H54 (cell line): ENCODE measurements at regions not wholly inside any gene's neighbourhood (a gene's known extent, or its start where the extent isn't known, plus 50 kb on each side); places are given as distances from the start of the nearest gene placed in this dataset.
"Not testable (repeated sequence)": the region's sequence is repeated elsewhere in the genome, so short reads cannot be mapped to it uniquely, and the experiment has no call there.

Experiments used
- DNase-seq: peaks from one replicate; pipeline ENCODE4 v3.0.0; 2011; ENCODE audit warnings: low spot score, mixed read lengths; ENCODE audit not compliant: insufficient read length
- FAIRE-seq: peaks from 3 replicates; lab custom pipeline; 2011; peaks lifted over from hg19 to GRCh38; lab: Jason Lieb, UNC
- POLR2A ChIP-seq: IDR thresholded peaks from 2 replicates; pipeline ENCODE4 v1.6.1; 2011; ENCODE audit warnings: low read depth, mild to moderate bottlenecking, low read length

DNA sequence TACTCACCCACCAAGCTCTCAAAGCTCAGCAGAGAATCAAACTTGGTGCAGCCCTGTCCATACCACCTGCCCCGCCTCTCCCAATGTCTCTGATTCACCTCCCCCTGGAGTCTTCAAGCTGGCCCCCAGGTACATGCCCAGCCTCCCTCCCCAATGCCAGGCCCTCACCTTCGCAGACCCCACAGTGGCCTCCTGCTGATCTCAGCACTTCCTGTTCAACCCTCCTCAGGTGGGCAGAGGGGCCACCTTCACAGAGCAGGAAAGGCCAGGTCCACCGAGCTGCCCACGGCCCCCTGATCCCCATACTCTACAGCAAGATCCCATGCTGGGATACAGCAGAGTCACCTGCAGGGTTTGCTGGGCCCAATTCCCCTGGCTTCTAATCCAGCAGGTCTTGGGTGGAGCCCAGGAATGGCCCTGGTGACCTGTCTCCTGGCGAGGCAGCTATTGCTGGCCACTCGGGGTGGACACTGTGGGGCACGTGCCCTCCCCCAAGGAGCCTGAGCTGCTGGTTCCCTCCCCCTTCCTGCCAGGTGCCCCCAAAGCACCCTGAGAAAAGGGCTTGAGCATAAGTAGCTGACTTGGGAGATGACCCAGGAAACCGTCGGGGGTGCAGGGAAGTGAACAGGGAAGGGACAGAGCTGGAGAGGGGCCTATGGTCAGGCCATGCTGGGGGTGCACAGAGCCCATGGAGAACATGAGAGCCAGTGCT lies 150.7 kb downstream of the BRD1 start:
- FAIRE-seq (no peak), DNase-seq (no peak)
- TF ChIP-seq POLR2A: no peak

DNA sequence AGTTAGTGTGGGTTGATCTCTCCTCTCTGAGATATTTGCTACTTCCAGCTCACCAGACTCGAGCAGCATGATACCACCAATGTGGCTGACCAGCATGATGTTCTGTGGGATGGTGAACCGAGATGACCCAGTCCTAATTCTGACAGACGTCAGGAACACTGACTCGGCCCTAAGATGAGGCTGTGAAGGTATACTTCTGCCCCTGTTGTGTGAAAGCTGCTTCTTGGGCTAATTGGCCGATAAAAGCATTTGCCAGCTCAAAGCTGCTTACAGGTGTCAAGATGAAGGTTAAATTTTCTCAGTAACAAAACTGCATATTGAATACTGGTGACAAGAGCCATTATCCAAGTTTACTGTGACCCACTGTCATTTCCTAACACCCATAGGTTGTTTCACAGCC lies 151.4 kb downstream of the BRD1 start:
- no peak for FAIRE-seq
- no peak for TF ChIP-seq POLR2A
- DNase-seq: no peak

DNA sequence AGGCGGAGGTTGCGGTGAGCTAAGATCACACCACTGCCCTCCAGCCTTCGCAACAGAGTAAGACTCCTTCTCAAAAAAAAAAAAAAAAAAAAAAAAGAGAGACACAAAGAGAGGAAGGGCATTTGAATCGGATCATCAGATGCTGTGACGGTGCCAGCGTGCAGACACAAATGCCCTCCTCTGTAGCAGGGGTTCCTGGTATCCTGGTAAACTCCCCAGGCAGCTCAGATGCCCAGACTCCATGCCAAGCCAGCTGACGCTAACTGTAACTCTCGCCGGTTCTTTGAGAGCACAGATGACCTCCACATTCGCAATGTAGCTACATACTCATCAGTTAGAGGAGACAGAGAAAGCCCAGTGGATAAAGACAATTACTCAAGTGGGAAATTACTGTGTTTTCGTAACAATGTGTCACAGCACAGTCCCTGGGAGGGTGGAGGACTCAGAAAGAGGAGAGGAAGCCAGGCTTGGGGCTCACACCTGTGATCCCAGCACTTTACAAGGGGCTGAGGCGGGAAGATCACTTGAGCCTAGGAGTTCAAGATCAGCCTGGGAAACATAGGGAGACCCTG lies 153.1 kb downstream of the BRD1 start:
- no peak for FAIRE-seq
- no peak for TF ChIP-seq POLR2A
- no peak for DNase-seq

DNA sequence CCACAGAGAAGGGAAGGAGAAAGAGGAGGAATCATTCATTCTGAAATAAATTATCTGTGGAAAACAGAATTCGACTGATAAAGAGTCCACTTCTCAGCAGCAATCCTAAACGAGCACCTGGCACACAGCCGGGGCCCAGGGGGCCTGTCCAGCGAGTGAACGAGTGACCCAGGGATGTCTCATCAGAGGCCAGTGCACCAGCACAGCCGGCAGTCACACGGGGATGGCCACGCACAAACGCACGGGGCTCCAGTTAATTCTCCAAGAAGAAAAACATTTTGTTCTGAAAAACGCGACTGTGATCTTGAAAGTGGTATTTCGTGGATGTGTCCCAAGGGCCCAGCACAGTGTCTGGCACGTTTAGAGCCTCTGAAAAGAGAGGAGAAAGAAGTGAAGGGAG lies 154.6 kb downstream of the BRD1 start:
- no peak for TF ChIP-seq POLR2A
- FAIRE-seq (no peak), DNase-seq (no peak)

DNA sequence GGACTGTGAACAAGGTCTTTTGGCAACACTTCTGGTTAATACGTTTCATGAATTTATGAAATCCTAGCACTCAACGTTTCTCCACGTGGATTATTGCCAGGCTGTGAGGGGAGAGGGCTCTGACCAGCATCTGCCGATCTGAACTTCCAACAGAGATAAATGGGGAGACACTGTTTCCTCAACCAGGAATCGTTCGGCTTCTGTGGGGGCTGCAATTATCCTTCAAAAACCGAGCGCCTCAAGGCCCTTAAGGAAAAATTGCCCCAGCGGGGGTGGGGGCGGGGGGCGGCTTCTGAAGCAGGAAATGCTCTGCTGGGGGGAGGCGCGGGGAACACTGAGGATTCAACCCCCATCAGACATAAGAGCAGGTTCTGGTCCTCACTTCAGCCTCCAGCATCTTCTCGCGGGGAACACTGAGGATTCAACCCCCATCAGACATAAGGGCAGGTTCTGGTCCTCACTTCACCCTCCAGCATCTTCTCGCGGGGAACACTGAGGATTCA lies 155.6 kb downstream of the BRD1 start:
- no peak for DNase-seq
- no peak for TF ChIP-seq POLR2A
- FAIRE-seq: no peak

DNA sequence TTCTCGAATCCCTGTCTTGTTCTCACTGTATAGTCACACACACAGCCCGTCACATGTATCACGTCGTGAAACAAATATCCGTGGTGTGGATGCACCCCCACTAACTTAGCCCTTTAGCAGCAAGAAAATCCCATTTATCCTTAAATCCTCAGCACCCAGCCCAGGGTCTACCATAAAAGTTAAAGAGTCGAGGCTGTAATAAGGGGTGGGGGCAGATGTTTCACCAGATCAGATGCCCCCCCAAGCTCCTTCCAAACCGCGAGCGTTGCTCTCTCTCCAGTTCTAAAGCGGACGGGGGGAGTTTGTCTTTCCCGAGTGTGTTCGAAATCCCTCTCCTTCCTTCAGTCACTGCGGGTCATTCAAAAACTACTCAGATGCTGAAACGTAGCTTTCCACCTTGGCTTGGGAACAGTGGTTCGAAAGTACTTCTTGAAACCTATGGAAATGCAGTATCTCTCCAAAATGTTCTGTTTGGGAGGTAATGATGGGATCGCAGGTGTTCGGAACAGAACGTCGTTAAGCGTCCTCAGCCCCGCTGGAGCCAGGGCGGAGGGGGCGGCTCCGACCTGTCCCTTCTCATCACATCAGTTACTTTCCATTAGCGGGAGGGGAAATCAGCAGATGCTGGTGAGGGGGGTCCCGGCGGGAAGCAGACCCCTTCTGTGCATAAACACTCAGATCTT lies 156.2 kb downstream of the BRD1 start:
- DNase-seq (no peak), FAIRE-seq (no peak)
- TF ChIP-seq POLR2A: no peak

DNA sequence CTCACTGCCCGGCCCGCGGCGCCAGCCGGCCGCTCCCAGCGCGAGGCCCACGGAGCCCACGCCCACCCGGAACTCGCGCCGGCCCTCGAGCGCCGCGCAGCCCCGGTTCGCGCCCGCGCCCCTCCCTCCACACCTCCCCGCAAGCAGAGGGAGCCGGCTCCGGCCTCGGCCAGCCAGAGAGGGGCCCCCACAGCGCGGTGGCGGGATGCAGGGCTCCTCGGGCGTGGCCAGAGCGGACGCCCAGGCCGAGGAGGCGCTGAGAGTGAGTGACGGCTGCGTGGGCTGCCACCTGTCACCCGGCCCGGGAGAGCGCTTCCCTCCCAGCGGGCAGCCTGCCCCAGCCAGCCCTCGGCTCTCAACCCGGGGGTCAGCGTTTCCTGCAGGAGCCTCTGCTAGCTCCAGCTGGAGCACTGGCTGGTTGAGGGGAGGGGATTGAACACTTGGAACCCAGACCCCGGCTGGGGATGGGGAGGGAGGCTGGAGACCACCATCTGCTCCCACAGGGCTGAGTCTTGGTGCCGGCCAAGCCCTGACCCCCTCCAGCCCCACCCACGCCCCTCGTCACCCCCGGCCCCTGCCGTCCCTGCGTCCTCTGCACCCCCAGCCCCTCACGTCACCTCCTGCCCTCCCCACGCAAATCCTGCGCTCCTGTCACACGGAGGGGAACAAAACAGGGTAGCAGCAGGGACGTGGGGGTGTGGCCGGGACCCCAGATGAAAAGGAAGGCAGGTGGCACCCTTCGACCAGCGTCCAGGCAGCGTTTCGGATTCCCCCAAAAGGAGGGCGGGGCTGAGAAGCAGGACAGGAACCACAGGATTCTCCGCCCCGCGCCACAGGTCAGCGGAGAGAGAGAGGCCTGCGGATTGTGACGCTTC lies 157.0 kb downstream of the BRD1 start:
- no peak for TF ChIP-seq POLR2A
- no peak for DNase-seq
- no peak for FAIRE-seq

DNA sequence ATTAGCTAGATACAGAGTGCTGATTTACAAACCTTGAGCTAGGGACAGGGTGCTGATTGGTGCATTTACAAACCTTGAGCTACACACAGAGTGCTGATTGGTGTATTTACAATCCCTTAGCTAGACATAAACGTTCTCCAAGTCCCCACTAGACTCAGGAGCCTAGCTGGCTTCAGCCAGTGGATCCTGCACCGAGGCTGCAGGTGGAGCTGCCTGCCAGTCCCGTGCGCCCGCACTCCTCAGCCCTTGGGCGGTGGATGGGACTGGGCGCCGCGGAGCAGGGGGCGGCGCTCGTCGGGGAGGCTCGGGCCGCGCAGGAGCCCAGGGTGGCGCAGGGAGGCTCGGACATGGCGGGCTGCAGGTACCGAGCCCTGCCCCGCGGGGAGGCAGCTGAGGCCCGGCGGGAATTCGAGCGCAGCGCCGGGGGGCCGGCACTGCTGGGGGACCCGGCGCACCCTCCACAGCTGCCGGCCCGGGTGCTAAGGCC lies 157.7 kb downstream of the BRD1 start:
- not testable (repeated sequence) for FAIRE-seq, DNase-seq

DNA sequence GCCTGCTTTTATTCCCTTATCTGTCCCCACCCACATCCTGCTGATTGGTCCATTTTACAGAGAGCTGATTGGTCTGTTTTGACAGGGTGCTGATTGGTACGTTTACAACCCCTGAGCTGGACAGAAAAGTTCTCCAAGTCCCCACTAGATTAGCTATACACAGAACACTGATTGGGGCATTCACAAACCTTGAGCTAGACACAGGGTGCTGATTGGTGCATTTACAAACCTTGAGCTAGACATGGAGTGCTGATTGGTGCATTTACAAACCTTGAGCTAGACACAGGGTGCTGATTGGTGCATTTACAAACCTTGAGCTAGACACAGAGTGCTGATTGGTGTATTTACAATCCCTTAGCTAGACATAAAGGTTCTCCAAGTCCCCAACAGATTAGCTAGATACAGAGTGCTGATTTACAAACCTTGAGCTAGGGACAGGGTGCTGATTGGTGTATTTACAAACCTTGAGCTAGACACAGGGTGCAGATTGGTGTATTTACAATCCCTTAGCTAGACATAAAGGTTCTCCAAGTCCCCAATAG lies 158.2 kb downstream of the BRD1 start:
- not testable (repeated sequence) for DNase-seq, FAIRE-seq

DNA sequence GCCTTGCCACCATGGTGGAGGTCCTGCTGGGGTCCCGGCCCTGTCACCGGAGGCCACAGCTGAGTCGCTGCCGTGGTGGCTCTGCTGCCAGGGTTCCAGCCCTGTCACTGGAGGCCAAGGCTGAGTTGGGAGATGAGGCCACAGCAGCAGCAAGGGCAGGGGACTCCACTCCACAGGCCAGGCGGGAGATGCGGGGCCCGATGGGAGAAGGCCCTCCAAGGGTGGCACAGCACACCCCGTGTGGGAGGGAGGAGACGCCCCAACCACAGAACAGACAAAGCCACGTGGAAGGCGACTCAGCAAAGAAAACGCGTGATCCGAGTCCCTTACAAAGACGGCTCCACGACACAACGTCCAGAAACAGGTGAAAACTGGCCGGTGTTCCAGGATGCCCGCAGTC lies 159.3 kb downstream of the BRD1 start:
- no peak for DNase-seq
- no peak for FAIRE-seq
- no peak for TF ChIP-seq POLR2A

DNA sequence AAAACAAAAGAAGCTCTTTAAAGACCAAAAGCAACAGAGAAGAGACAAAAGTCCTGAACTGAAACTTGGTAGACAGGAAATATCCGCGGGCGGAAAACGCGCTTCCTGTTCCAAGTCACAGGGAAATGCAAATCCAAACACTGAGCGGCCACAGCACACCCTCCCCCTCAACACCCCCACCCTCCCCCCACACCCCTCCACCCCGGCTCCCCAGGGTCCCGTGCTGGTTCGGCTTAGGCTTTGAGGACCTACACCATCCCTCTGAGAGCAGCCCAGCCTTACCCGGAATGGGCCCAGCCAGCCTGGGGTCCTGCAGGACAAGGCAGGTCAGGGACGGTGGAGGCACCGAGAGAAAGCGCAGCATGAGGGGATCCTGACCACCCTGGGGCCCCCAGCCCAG lies 160.4 kb downstream of the BRD1 start:
- TF ChIP-seq POLR2A: no peak
- FAIRE-seq (no peak), DNase-seq (no peak)

DNA sequence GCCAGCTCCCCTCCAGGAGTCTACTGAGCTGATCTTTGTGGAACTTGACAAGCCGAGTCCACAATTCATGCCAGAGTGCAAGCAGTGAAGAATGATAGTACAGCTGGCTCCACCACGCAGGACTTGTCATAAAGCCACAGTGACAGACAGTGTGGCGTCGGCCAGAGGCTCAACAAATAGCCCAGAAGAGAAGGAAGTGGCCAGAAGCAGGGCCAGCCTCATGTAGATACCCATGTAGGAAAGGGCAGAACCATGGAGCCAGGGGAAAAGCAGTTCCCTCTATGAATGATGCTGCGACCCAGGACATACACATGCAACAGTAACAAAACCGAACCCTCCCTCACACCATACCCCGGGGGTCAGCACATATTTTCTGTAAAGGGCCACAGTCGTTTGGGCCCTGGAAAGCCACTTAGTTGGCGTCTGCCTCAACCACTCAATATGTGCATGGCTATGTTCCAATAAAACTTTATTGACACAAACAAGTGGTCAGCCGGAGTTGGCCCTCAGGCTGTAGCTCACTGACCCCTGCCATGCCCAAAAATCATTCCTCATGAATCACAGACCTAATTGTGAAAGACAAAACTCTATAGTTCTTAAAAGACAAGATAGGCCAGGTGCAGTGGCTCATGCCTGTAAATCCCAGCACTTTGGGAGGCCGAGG lies 161.4 kb downstream of the BRD1 start:
- TF ChIP-seq POLR2A: no peak
- no peak for DNase-seq
- no peak for FAIRE-seq

DNA sequence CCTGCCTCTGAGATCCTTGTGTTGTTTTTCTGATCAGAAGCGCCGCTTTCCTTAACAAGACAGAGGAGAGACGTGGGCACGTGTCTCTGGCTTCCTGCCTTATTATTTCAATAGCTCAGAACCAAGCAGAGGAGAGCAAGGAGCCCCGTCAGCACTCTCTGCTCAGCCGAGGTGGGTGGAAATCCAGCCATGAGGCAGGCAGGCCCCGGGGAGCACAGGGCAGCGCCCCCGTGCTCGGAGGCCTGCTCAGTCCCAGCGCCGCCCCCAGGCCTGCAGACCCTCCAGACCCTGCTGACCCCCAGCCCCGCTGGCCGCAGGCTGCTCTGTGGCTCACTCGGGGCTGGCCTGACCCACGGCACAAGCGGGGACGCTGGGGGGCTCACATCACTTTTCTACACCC lies 162.8 kb downstream of the BRD1 start:
- no peak for DNase-seq
- no peak for FAIRE-seq
- TF ChIP-seq POLR2A: no peak
